ENCODE measurements at regions not wholly inside any gene's neighbourhood (a gene's known extent, or its start where the extent isn't known, plus 50 kb on each side); places are given as distances from the start of the nearest gene placed in this dataset.

DNA sequence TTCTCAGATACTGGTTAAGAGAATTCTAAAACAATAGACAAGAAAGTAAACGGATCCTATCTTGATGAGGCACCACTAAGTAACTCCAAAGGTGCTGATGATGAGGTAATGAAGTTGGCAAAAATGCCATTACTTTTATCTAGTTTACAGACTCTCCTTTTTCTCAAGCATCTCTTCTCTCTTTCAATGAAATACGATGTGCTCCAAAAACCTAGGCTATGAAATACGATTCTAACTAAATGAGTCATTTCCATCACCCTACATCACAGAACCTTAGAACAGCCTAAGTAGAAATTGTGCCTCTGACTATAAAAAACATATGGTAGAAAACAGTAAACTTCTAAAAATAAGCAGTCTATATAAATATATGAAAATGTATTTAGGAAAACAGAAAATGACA is 58.9 kb upstream of the ARHGAP32 start:
- H3K9me3 ChIP-seq = no peaks in the 10 kb centered on the region
- no peaks in the 10 kb centered on the region for H3K36me3 ChIP-seq
- intact Hi-C loops (cut with DNase I; ENCODE audit: low total_unique reads) = no loop called here
- no peak overlapping the region for H3K4me3 ChIP-seq
- H3K27ac ChIP-seq = no peak overlapping the region
- TF ChIP-seq, protein P1, sequence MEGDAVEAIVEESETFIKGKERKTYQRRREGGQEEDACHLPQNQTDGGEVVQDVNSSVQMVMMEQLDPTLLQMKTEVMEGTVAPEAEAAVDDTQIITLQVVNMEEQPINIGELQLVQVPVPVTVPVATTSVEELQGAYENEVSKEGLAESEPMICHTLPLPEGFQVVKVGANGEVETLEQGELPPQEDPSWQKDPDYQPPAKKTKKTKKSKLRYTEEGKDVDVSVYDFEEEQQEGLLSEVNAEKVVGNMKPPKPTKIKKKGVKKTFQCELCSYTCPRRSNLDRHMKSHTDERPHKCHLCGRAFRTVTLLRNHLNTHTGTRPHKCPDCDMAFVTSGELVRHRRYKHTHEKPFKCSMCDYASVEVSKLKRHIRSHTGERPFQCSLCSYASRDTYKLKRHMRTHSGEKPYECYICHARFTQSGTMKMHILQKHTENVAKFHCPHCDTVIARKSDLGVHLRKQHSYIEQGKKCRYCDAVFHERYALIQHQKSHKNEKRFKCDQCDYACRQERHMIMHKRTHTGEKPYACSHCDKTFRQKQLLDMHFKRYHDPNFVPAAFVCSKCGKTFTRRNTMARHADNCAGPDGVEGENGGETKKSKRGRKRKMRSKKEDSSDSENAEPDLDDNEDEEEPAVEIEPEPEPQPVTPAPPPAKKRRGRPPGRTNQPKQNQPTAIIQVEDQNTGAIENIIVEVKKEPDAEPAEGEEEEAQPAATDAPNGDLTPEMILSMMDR (IDR thresholded peaks at IDR 0.05) = no peak
- no peak for TF ChIP-seq POLR2AphosphoS5 (IDR thresholded peaks at IDR 0.05)
- no peaks in the 10 kb centered on the region for H3K4me1 ChIP-seq
- DNase-seq (ENCODE audit: low spot score in 2 of 2) = no peak
- H3K27me3 ChIP-seq = no peaks in the 10 kb centered on the region

DNA sequence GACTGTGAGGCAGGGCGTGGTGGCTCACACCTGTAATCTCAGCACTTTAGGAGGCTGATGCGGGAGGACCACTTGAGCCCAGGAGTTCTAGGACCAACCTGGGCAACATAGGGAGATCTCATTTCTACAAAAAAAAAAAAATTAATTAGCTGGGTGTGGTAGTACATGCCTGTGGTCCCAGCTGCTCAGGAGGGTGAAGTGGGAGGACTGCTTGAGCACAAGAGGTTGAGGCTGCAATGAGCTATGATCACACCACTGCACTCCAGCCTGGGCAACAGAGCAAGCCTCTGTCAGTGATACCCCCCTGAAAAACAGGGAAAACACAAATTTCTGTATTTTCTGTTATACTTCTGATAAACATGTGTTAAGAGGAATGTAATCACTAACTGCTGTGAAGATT is 57.8 kb upstream of the ARHGAP32 start:
- intact Hi-C loops (cut with DNase I; ENCODE audit: low total_unique reads) = no loop called here

DNA sequence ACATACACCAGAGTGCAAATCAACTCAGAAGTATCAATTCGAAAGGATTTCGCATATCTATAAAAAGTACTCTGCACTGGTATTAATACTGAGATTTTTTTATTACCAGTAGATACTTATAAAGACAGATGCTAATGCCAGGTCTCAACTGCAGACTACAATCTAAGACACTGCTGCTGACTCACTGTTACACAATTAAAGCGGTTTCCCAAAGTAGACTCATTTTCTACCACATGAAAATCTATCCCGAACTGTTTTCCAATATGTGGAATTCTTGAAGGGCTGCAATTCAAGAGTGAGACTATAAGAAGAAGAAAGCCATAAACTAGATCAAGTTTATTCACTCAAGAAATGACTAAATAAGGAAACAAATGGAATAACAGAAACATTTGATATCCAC is 57.2 kb upstream of the ARHGAP32 start:
- no peak for DNase-seq (ENCODE audit: low spot score in 2 of 2)
- TF ChIP-seq POLR2A (IDR thresholded peaks at IDR 0.05) (no peak), POLR2AphosphoS5 (IDR thresholded peaks at IDR 0.05) (no peak)
- TF ChIP-seq, protein P1 (IDR thresholded peaks at IDR 0.05) = no peak
- Histone ChIP-seq H3K27ac (no peak overlapping the region), H3K36me3 (no peaks in the 10 kb centered on the region), H3K27me3 (no peaks in the 10 kb centered on the region), H3K9me3 (no peaks in the 10 kb centered on the region), H3K4me1 (no peaks in the 10 kb centered on the region), H3K4me3 (no peak overlapping the region)
- intact Hi-C loops (cut with DNase I; ENCODE audit: low total_unique reads) = no loop called here

More for the DNA sequence above, 57.8 kb upstream of the ARHGAP32 start:
- Histone ChIP-seq H3K27me3 (no peaks in the 10 kb centered on the region), H3K27ac (no peak overlapping the region), H3K4me3 (no peak overlapping the region), H3K4me1 (no peaks in the 10 kb centered on the region), H3K36me3 (no peaks in the 10 kb centered on the region), H3K9me3 (no peaks in the 10 kb centered on the region)
- TF ChIP-seq POLR2AphosphoS5 (IDR thresholded peaks at IDR 0.05) = no peak
- no peak for TF ChIP-seq POLR2A (IDR thresholded peaks at IDR 0.05)
- TF ChIP-seq, protein P1 (IDR thresholded peaks at IDR 0.05) = no peak
- no peak for DNase-seq (ENCODE audit: low spot score in 2 of 2)

DNA sequence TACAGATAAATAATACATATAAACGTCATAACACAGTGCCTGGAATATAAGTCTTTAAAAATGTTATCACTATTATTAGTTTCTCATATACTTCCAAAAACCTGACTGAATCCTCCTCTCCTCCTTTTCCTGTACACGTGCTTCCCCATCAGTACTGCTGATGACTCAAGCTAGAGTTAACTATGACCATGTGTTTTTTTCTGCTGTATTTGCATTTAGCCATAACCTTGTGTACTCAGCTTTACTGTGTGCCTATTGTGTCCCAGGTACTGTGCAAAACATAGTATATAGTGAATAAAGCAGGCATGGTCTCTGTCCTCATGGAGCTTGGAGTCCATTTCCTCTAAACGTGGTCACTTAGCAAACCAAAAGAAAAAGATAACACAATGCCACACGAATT is 56.5 kb upstream of the ARHGAP32 start:
- intact Hi-C loops (cut with DNase I; ENCODE audit: low total_unique reads) = no loop called here
- H3K4me1 ChIP-seq = no peaks in the 10 kb centered on the region
- H3K36me3 ChIP-seq = no peaks in the 10 kb centered on the region
- H3K4me3 ChIP-seq = no peak overlapping the region
- DNase-seq (ENCODE audit: low spot score in 2 of 2) = no peak
- no peaks in the 10 kb centered on the region for H3K27me3 ChIP-seq
- no peak overlapping the region for H3K27ac ChIP-seq
- TF ChIP-seq POLR2A (IDR thresholded peaks at IDR 0.05) = no peak
- TF ChIP-seq, protein P1 (IDR thresholded peaks at IDR 0.05) = no peak
- TF ChIP-seq POLR2AphosphoS5 (IDR thresholded peaks at IDR 0.05) = no peak
- no peaks in the 10 kb centered on the region for H3K9me3 ChIP-seq

DNA sequence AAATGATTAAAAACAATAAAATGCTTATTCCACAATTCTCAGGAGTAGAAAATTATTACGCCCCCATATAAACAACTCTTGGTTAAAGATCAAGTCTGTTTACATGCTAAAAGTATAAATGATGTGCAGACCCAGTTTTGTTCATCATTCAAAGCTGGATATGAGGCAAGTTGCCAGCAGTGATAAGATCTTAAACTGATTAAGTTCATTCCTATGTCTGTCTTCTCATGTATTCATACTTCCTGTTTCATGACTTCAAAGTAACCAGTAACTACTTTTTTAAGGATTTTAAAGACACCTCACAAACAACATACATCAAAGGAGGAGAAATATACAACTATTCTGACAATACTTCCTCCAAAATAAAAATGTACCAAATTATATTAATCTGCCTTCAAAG is 55.0 kb upstream of the ARHGAP32 start:
- Histone ChIP-seq H3K27me3 (no peaks in the 10 kb centered on the region), H3K36me3 (no peaks in the 10 kb centered on the region), H3K4me1 (no peaks in the 10 kb centered on the region), H3K27ac (no peak overlapping the region), H3K9me3 (no peaks in the 10 kb centered on the region), H3K4me3 (no peak overlapping the region)
- TF ChIP-seq POLR2A (IDR thresholded peaks at IDR 0.05) (no peak), POLR2AphosphoS5 (IDR thresholded peaks at IDR 0.05) (no peak)
- TF ChIP-seq, protein P1 (IDR thresholded peaks at IDR 0.05) = no peak
- intact Hi-C loops (cut with DNase I; ENCODE audit: low total_unique reads) = no loop called here
- DNase-seq (ENCODE audit: low spot score in 2 of 2) = no peak

Measured in breast epithelium (tissue), 4 donors.